ENCODE measurements at regions not wholly inside any gene's neighbourhood (a gene's known extent, or its start where the extent isn't known, plus 50 kb on each side); places are given as distances from the start of the nearest gene placed in this dataset.

DNA sequence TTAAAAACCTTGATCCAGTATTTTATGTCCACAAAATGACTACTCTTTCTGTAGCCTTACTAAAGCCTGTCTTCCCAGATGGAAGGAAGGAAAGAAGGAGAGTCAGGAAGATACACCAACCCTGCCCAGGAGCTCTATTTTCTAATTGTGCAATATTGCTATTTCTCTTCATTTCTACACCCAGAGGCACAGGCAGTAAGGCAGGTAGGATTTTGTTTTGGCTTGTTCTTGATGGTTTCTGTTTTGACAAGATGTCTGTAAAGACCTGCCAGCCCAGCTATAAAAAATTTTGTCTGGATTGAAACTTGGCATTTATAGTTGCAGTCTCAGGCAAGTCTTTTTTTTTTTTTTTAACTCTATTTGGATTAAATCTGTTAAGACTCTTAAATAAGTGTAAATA, 587.5 kb upstream of the ARID1B start:
- TF ChIP-seq, protein P1, sequence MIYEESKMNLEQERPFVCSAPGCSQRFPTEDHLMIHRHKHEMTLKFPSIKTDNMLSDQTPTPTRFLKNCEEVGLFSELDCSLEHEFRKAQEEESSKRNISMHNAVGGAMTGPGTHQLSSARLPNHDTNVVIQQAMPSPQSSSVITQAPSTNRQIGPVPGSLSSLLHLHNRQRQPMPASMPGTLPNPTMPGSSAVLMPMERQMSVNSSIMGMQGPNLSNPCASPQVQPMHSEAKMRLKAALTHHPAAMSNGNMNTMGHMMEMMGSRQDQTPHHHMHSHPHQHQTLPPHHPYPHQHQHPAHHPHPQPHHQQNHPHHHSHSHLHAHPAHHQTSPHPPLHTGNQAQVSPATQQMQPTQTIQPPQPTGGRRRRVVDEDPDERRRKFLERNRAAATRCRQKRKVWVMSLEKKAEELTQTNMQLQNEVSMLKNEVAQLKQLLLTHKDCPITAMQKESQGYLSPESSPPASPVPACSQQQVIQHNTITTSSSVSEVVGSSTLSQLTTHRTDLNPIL (CRISPR knock-in tag; IDR thresholded peaks at IDR 0.05; ENCODE audit: low read depth) = no peak
- TF ChIP-seq TOX (CRISPR knock-in tag; IDR thresholded peaks at IDR 0.05; ENCODE audit: borderline replicate concordance) (no peak), ISL1 (CRISPR knock-in tag; IDR thresholded peaks at IDR 0.05) (no peak), ZC3H10 (CRISPR knock-in tag; IDR thresholded peaks at IDR 0.05) (no peak), ZFP30 (CRISPR knock-in tag; IDR thresholded peaks at IDR 0.05) (no peak), ZFP3 (CRISPR knock-in tag; IDR thresholded peaks at IDR 0.05) (no peak), PPARA (CRISPR knock-in tag; IDR thresholded peaks at IDR 0.05; ENCODE audit: borderline replicate concordance) (no peak), GLIS3 (CRISPR knock-in tag; IDR thresholded peaks at IDR 0.05) (no peak)
- TF ChIP-seq, protein P2, sequence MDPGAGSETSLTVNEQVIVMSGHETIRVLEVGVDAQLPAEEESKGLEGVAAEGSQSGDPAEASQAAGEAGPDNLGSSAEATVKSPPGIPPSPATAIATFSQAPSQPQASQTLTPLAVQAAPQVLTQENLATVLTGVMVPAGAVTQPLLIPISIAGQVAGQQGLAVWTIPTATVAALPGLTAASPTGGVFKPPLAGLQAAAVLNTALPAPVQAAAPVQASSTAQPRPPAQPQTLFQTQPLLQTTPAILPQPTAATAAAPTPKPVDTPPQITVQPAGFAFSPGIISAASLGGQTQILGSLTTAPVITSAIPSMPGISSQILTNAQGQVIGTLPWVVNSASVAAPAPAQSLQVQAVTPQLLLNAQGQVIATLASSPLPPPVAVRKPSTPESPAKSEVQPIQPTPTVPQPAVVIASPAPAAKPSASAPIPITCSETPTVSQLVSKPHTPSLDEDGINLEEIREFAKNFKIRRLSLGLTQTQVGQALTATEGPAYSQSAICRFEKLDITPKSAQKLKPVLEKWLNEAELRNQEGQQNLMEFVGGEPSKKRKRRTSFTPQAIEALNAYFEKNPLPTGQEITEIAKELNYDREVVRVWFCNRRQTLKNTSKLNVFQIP (CRISPR knock-in tag; IDR thresholded peaks at IDR 0.05; ENCODE audit: borderline replicate concordance, low read depth) = no peak
- TF ChIP-seq, protein P3, sequence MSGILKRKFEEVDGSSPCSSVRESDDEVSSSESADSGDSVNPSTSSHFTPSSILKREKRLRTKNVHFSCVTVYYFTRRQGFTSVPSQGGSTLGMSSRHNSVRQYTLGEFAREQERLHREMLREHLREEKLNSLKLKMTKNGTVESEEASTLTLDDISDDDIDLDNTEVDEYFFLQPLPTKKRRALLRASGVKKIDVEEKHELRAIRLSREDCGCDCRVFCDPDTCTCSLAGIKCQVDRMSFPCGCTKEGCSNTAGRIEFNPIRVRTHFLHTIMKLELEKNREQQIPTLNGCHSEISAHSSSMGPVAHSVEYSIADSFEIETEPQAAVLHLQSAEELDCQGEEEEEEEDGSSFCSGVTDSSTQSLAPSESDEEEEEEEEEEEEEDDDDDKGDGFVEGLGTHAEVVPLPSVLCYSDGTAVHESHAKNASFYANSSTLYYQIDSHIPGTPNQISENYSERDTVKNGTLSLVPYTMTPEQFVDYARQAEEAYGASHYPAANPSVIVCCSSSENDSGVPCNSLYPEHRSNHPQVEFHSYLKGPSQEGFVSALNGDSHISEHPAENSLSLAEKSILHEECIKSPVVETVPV (CRISPR knock-in tag; IDR thresholded peaks at IDR 0.05) = no peak
